ENCODE measurements at regions not wholly inside any gene's neighbourhood (a gene's known extent, or its start where the extent isn't known, plus 50 kb on each side); places are given as distances from the start of the nearest gene placed in this dataset.

DNA sequence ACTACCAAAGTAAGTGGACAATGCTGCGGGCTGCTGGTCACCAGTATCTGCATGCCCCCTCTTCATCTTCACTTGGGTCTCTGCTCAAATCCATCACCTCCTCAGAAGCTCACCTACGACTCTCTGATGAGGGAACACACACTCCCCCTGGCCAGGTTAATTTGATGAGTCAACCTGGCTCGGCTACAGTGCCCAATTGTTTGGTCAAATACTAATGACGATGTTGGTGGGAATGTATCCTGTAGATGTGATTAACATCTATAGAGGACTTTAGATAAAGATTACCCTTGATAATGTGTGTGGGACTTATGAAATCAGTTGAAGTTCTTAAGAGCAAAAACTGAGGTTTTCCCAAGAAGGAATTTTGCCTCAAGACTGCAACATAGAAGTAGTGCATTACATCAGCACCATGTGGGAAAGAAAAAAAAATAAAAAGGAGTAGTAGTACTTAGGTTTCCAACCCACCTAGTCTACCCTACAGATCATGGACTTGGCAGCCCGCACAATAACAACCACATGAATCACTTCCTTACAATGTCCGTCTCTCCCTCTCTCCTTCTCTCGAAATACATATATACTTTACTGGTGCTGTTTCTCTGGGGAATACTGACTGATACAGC is 467.3 kb downstream of the DNAH5 start:
- DNase-seq (ENCODE audit: low read depth in 2 of 2) = peak; percentile 67 to 73

DNA sequence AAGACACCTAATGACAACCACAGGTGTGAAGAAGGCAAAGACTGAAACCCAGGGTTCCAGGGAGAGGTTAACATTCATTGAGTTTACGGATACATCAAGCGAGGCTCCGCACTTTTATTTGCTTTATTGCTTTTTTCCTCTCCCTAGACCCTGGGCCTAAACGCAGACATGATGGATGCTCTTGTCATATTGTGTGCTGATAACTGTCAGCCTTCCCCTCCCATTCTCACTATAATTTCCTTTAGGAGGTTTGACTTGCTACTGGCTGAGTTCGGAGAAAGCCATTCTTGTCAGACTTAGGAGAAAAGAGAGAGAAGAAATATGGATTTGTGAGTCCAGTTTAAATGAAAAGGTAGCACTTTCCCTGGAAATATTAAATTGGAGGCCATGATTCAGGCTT is 471.6 kb downstream of the DNAH5 start:
- DNase-seq (ENCODE audit: low read depth in 2 of 2) = no peak

DNA sequence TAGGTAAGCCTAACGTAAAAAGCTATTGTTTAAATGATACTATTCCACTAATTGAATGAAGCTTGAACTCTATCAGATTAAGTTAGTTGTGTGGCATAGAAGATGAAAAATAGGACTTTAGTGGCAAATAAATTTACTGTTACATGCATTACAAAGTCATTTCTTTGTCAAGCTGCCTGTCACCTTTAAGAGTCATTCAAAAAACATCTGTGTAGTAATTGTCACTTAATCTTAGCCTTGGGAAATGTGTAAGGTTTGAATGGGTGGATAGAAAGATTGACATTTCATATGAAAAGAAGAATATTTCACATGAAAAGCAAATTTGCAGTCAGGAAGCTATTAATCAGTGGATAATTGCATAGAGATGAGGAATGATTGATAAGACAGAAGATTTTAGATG is 473.5 kb downstream of the DNAH5 start:
- no peak for DNase-seq (ENCODE audit: low read depth in 2 of 2)

DNA sequence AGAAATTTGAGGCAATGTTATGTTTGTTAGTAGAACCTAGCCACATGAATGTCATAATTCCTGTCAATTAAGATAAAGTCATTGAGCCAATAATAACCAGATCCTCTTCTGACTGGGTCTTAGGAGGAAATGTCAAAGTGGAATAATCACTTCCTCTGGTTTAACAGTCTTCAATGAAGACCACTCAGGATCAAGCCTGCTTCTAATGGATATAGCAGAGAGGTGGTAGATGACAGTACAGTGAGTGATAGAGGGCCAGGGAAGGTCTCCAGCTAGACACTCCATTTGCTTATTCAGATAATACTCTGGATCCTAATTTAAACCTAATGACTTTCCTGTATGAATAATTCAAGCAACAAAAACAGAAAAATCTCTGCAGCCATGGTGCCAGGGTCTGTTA is 474.2 kb downstream of the DNAH5 start:
- no peak for DNase-seq (ENCODE audit: low read depth in 2 of 2)

DNA sequence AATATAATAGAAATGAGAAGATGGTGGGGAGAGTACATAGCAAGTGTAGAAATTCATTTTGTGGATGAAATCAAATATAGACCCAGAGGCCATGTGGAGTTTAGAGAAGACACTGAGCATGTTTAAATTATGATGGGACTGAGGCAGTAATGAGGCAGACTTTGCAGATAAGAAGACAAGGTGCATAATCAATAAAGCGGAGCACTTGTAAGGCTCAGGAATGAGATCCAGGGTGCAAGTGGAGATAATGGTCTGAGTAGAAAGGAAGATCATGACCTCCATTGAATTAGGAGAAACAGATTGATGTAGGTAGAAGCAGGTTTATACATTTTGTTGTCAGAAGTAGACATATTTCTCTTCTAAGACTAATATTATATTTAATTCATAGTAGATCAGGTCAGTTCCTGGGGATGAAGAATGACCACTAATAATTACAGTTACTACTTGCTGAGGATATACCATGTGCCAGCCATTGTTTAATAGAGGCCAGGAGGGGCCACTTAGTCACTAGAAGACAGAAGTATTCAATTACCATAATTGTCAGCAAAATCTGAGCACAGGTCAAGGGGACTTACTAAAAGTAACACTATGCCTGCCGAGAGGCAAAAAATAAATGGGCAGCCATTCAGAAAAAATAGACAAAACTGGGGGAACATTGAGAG is 479.8 kb downstream of the DNAH5 start:
- DNase-seq (ENCODE audit: low read depth in 2 of 2) = no peak

GRCh38 chr5:13460587-13460986 is 483.9 kb downstream of the DNAH5 start:
- no peak for DNase-seq (ENCODE audit: low read depth in 2 of 2)

GRCh38 chr5:13454050-13454449 is 490.4 kb downstream of the DNAH5 start:
- no peak for DNase-seq (ENCODE audit: low read depth in 2 of 2)

DNA sequence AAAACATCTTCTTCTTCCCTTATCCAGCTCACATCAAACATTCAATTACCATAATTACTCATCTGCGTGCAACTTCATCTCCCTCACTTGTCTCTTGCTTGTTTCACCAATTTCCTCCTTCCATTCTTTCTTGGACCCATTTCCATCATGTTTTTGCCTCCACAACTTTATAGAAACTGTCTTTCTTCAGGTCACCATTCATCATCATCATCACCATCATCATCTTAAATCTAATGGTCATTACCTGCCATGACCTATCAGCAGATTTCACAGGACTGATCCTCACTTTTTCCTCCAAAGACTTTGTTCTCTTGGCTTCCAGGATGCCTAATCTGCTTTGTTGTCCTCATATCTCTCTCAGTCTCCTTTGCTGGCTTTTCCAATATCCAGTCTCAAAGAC is 495.6 kb downstream of the DNAH5 start:
- DNase-seq (ENCODE audit: low read depth in 2 of 2) = no peak

- no peak for DNase-seq (ENCODE audit: low read depth in 2 of 2)
These were observed 505.1 kb downstream of the DNAH5 start for GRCh38 chr5:13439430-13439829.

- DNase-seq (ENCODE audit: low read depth in 2 of 2) = no peak
These were observed 516.5 kb downstream of the DNAH5 start for GRCh38 chr5:13427827-13428557.

GRCh38 chr5:13412040-13412595 is 532.4 kb downstream of the DNAH5 start:
- no peak for DNase-seq (ENCODE audit: low read depth in 2 of 2)

DNA sequence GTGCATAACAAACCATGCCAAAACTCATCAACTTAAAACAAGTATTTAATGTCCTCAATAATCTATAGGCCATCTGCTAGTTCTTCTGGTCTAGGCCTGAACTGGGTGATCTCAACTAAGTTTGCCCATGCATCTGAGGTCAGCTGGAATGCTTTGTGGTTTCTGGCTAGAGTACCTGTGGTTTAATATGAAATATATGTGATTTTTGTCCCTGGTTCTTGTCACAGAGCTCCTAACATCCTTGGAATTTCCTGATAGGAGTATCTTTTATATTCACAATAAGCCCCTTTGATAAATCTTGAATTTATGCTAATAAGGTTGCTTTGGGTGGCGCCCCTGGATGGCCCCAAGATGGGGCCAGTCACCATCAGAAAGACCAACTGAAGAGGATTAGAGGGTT is 535.9 kb downstream of the DNAH5 start:
- DNase-seq (ENCODE audit: low read depth in 2 of 2) = no peak

GRCh38 chr5:13403351-13403750 is 541.1 kb downstream of the DNAH5 start:
- no peak for DNase-seq (ENCODE audit: low read depth in 2 of 2)

DNA sequence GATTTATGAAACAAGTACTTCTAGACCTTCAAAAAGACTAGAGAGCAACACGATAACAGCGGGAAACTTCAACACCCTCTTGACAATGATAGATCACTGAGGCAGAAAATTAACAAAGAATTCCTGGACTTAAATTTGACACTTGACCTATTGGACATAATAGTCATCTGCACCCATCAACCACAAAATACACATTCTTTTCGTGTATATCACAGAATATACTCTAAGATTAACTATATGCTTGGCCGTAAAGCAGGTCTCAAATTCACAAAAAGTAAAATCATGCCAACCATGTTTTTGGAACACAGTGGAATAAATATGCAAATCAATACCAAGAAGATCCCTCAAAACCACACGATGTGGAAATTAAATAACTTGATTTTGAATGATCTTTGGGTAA is 559.4 kb downstream of the DNAH5 start:
- DNase-seq (ENCODE audit: low read depth in 2 of 2) = no peak

GRCh38 chr5:13382232-13382631 is 562.3 kb downstream of the DNAH5 start:
- no peak for DNase-seq (ENCODE audit: low read depth in 2 of 2)

- DNase-seq (ENCODE audit: low read depth in 2 of 2) = no peak
These were observed 566.4 kb downstream of the DNAH5 start for GRCh38 chr5:13378091-13378490.

GRCh38 chr5:13359344-13359743 is 585.1 kb downstream of the DNAH5 start:
- DNase-seq (ENCODE audit: low read depth in 2 of 2) = peak; percentile 24 to 35

DNA sequence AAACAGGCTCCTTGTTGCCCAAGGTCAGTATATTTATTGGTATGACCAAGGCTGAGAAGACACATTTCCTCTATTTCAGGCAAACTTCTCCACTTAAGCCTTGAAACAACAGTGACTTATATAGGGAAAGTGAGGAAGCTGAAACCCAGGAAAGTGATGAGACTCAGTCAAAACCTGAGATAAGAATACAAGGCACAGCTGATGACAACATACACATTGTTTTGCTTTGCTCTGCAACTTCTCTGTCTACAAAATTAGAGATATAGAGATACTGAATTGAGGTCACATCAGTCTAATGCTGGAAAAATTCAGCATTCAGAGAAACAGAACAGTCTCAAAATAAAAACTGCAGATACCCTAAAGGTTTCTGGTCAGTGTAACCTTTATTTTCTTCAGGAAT is 586.1 kb downstream of the DNAH5 start:
- no peak for DNase-seq (ENCODE audit: low read depth in 2 of 2)

- DNase-seq (ENCODE audit: low read depth in 2 of 2) = no peak
These were observed 586.6 kb downstream of the DNAH5 start for GRCh38 chr5:13357929-13358328.

- no peak for DNase-seq (ENCODE audit: low read depth in 2 of 2)
These were observed 588.3 kb downstream of the DNAH5 start for GRCh38 chr5:13356226-13356625.

DNA sequence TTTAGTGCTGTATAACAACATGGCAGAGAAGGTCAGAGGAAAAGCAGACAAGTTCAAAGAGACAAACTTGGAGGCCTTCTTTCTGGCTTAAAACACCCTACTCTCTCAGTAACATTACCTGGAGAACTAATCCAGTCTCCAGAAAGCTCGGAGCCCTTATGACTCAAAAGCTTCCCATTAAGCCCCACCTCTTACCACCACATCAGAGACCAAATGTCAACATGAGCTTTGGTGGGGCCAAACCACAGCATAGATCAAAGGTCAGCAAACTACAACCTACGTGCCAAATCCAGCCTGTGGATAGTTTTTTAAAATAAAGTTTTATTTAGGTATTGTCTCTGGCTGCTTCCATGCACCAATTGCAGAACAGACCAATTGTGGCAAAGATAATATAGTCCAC is 589.9 kb downstream of the DNAH5 start:
- DNase-seq (ENCODE audit: low read depth in 2 of 2) = no peak

DNA sequence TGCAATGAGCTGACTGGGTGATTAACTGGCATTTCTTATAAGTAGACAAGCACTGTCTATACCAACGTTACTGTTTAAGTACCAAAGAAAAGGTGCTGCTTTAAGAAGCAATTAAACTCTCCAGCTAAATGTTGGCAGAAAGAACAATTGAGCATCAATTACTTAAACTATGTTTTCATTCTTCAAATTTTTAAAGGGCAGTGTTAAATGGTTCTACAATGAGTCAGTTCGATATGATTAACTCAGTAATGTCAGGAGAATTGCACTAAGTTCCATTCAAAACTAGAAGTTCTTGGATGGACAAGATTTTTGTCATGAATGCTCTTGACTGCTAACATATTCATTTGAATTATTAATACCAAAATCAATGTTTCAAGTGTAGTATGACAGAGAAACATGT is 593.7 kb downstream of the DNAH5 start:
- DNase-seq (ENCODE audit: low read depth in 2 of 2) = no peak

DNA sequence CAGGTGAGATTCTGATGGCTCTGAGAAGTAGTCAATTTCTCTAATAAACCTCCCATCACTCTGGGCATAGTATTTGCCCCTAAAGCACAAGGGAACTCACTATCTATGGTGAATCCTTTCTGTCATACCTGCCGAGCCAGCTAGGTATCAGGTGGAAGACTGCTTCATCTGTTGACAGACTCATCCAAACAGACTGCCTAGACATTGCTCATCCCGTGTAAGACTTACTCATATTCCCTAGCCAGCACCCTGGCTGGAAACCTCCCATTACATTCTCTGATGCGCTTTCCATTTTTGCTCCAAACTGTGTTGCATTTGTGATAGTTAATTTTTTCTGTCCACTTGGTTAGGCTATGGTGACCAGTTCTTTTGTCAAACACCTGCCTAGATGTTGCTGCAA is 595.9 kb downstream of the DNAH5 start:
- DNase-seq (ENCODE audit: low read depth in 2 of 2) = no peak
